ENCODE measurements at regions not wholly inside any gene's neighbourhood (a gene's known extent, or its start where the extent isn't known, plus 50 kb on each side); places are given as distances from the start of the nearest gene placed in this dataset.

DNA sequence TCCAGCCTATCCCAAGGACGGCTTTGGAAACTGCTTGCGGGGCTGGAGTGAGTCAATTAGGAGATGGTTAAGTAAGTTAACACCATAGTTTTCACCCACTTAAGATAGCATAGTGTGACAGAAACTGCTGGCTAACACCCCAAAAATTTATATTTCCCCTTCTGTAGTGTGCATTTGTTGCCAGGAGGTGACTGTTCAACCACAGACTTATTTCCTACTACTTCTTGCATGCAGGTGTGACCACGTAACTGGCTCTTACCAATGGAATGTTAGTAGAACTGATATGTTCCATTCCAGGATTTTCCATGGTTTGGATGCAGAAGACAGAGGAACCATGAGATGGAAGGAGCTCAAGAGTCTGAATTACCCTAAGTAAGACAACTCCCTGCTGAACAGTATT is 52.9 kb upstream of the SLC35F4 start:
- ATAC-seq (ENCODE audit: poor library complexity) (no peak), DNase-seq (no peak)
- Mint-ChIP-seq H3K4me3 (no peak overlapping the region), H3K27me3 (peaks cover 23% of the 10 kb centered on the region), H3K27ac (no peak overlapping the region), H3K9me3 (peaks cover 8% of the 10 kb centered on the region), H3K4me1 (ENCODE audit: low read depth) (no peaks in the 10 kb centered on the region), H3K36me3 (ENCODE audit: low read depth) (no peaks in the 10 kb centered on the region)
- H3K36me3 ChIP-seq (ENCODE audit: insufficient read depth, low read length), result no peaks in the 10 kb centered on the region
- H3K4me3 ChIP-seq (ENCODE audit: low read length), result no peak overlapping the region
- H3K27ac ChIP-seq (ENCODE audit: low read depth in 1 of 2, low read length in 2 of 2), result no peak overlapping the region
- TF ChIP-seq, protein P1, sequence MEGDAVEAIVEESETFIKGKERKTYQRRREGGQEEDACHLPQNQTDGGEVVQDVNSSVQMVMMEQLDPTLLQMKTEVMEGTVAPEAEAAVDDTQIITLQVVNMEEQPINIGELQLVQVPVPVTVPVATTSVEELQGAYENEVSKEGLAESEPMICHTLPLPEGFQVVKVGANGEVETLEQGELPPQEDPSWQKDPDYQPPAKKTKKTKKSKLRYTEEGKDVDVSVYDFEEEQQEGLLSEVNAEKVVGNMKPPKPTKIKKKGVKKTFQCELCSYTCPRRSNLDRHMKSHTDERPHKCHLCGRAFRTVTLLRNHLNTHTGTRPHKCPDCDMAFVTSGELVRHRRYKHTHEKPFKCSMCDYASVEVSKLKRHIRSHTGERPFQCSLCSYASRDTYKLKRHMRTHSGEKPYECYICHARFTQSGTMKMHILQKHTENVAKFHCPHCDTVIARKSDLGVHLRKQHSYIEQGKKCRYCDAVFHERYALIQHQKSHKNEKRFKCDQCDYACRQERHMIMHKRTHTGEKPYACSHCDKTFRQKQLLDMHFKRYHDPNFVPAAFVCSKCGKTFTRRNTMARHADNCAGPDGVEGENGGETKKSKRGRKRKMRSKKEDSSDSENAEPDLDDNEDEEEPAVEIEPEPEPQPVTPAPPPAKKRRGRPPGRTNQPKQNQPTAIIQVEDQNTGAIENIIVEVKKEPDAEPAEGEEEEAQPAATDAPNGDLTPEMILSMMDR (IDR thresholded peaks at IDR 0.05), result no peak
- ChIA-PET CTCF (no interaction called here), POLR2A (no interaction called here)
- H3K4me1 ChIP-seq (ENCODE audit: insufficient read depth, low read length), result no peaks in the 10 kb centered on the region
- peaks cover 0 to 4% of the 10 kb centered on the region in 2 experiments for H3K9me3 ChIP-seq (ENCODE audit: control insufficient read depth in 1 of 2, insufficient read depth in 1 of 2, low read length in 2 of 2)
- intact Hi-C loops (cut with DNase I, micrococcal nuclease), result no loop called here
- no peaks in the 10 kb centered on the region for H3K27me3 ChIP-seq (ENCODE audit: control insufficient read depth in 1 of 2, insufficient read depth in 2 of 2, low read length in 2 of 2)

Data from CD4-positive, alpha-beta T cell (primary cell).